Head of caudate nucleus (tissue), 42 donors: ENCODE measurements at regions not wholly inside any gene's neighbourhood (a gene's known extent, or its start where the extent isn't known, plus 50 kb on each side); places are given as distances from the start of the nearest gene placed in this dataset.

Source experiments
- DNase-seq, 42 donors: peaks; one replicate each; pipeline versions ENCODE4 v3.0.0 to v3.0.0-alpha.2; 2020 to 2021; ENCODE audit warnings: mixed read lengths in 7 of 42
- intact Hi-C: fragments of 100-400 bp; cut with DNase I; formaldehyde crosslinking; loops from one replicate; pipeline ENCODE4 v1.15.0; 2022

- no peak for DNase-seq
- intact Hi-C loops: no loop called here
These were observed 483.0 kb downstream of the DHX35 start for GRCh38 chr20:39445095-39445494.

GRCh38 chr20:39433466-39433865 lies 471.3 kb downstream of the DHX35 start:
- no peak for DNase-seq
- intact Hi-C loops: no loop called here

GRCh38 chr20:39431091-39431880 lies 469.1 kb downstream of the DHX35 start:
- DNase-seq: no peak
- intact Hi-C loops: no loop called here

- peak in 2 of 42 donors; percentile 1 to 25 for DNase-seq
- intact Hi-C loops: no loop called here
These were observed 467.6 kb downstream of the DHX35 start for GRCh38 chr20:39429726-39430125.

GRCh38 chr20:39424962-39425678 lies 463.0 kb downstream of the DHX35 start:
- DNase-seq: no peak
- intact Hi-C loops: no loop called here

GRCh38 chr20:39421571-39422105 lies 459.5 kb downstream of the DHX35 start:
- intact Hi-C loops: no loop called here
- DNase-seq: no peak

GRCh38 chr20:39412091-39412490 lies 449.9 kb downstream of the DHX35 start:
- no peak for DNase-seq
- intact Hi-C loops: no loop called here

- DNase-seq: no peak
- intact Hi-C loops: no loop called here
These were observed 437.3 kb downstream of the DHX35 start for GRCh38 chr20:39399463-39399862.

GRCh38 chr20:39398656-39399055 lies 436.5 kb downstream of the DHX35 start:
- no peak for DNase-seq
- intact Hi-C loops: no loop called here

GRCh38 chr20:39397646-39398045 lies 435.5 kb downstream of the DHX35 start:
- intact Hi-C loops: no loop called here
- DNase-seq: no peak

- DNase-seq: no peak
- intact Hi-C loops: no loop called here
These were observed 433.5 kb downstream of the DHX35 start for GRCh38 chr20:39395478-39396291.

GRCh38 chr20:39394461-39394860 lies 432.3 kb downstream of the DHX35 start:
- no peak for DNase-seq

GRCh38 chr20:39390186-39390585 lies 428.0 kb downstream of the DHX35 start:
- intact Hi-C loops: no loop called here
- DNase-seq: no peak

More at GRCh38 chr20:39394461-39394860, 432.3 kb downstream of the DHX35 start:
- intact Hi-C loops: no loop called here

- DNase-seq: no peak
- intact Hi-C loops: no loop called here
These were observed 419.5 kb downstream of the DHX35 start for GRCh38 chr20:39381595-39381994.

- intact Hi-C loops: no loop called here
- DNase-seq: no peak
These were observed 416.6 kb downstream of the DHX35 start for GRCh38 chr20:39378776-39379175.

- DNase-seq: peak in 1 of 42 donors; percentile 10
- intact Hi-C loops: no loop called here
These were observed 414.6 kb downstream of the DHX35 start for GRCh38 chr20:39376788-39377187.

- intact Hi-C loops: no loop called here
- DNase-seq: no peak
These were observed 402.2 kb downstream of the DHX35 start for GRCh38 chr20:39364320-39364719.

- intact Hi-C loops: no loop called here
- no peak for DNase-seq
These were observed 398.0 kb downstream of the DHX35 start for GRCh38 chr20:39359981-39360620.

- peak in 3 of 42 donors; percentile 7 to 27 (median 22) for DNase-seq
- intact Hi-C loops: no loop called here
These were observed 395.9 kb downstream of the DHX35 start for GRCh38 chr20:39358052-39358451.
